HEK293 (cell line): ENCODE measurements at regions not wholly inside any gene's neighbourhood (a gene's known extent, or its start where the extent isn't known, plus 50 kb on each side); places are given as distances from the start of the nearest gene placed in this dataset.

Experiments used
- CTCF ChIP-seq: fragments of 450-650 bp; formaldehyde crosslinking; IDR thresholded peaks from 2 replicates; pipeline ENCODE4 v1.5.1; 2016; ENCODE audit warnings: missing biosample characterization, missing genetic modification characterization
- KLF1 ChIP-seq: fragments of 450-650 bp; formaldehyde crosslinking; IDR thresholded peaks from 2 replicates; pipeline ENCODE4 v1.5.1; 2016; ENCODE audit warnings: missing biosample characterization, missing genetic modification characterization
- ZBTB20 ChIP-seq: fragments of 450-650 bp; formaldehyde crosslinking; IDR thresholded peaks from 2 replicates; pipeline ENCODE4 v1.5.1; 2016; ENCODE audit warnings: missing biosample characterization, missing genetic modification characterization
- ZBTB7A ChIP-seq: fragments of 450-650 bp; formaldehyde crosslinking; IDR thresholded peaks from 2 replicates; pipeline ENCODE4 v1.5.1; 2016; ENCODE audit warnings: low read depth, missing biosample characterization, missing genetic modification characterization
- ZNF169 ChIP-seq: fragments of 450-650 bp; formaldehyde crosslinking; IDR thresholded peaks from 2 replicates; pipeline ENCODE4 v1.5.1; 2016; ENCODE audit warnings: missing biosample characterization, missing genetic modification characterization
- ZNF18 ChIP-seq: fragments of 450-650 bp; formaldehyde crosslinking; IDR thresholded peaks from 2 replicates; pipeline ENCODE4 v1.5.1; 2016; ENCODE audit warnings: missing biosample characterization, missing genetic modification characterization
- ZNF274 ChIP-seq, 2 experiments: fragments of 200-500 bp in 1 of 2; fragments of 450-650 bp in 1 of 2; sonication (Bioruptor generic) in 1 of 2; formaldehyde crosslinking in 1 of 2; IDR thresholded peaks; 2 replicates each; pipeline versions ENCODE4 v1.5.1 to v1.6.1; 2014 to 2016; ENCODE audit warnings: borderline replicate concordance in 1 of 2, inconsistent platforms in 1 of 2, low read length in 1 of 2, missing biosample characterization in 1 of 2, missing genetic modification characterization in 1 of 2
- ZNF404 ChIP-seq: fragments of 450-650 bp; formaldehyde crosslinking; IDR thresholded peaks from 2 replicates; pipeline ENCODE4 v1.5.1; 2017; ENCODE audit warnings: missing biosample characterization, missing genetic modification characterization
- ZNF510 ChIP-seq: fragments of 450-650 bp; formaldehyde crosslinking; IDR thresholded peaks from 2 replicates; pipeline ENCODE4 v1.5.1; 2018; ENCODE audit warnings: mild to moderate bottlenecking, missing genetic modification characterization, missing biosample characterization; ENCODE audit not compliant: insufficient replicate concordance
- ZNF549 ChIP-seq: fragments of 450-650 bp; IDR thresholded peaks from 2 replicates; pipeline ENCODE4 v1.5.1; 2018; ENCODE audit warnings: missing biosample characterization, missing genetic modification characterization, mild to moderate bottlenecking, inconsistent platforms, moderate library complexity
- ZNF639 ChIP-seq: fragments of 450-650 bp; formaldehyde crosslinking; IDR thresholded peaks from 2 replicates; pipeline ENCODE4 v1.5.1; 2016; ENCODE audit warnings: missing biosample characterization, missing genetic modification characterization
- TF ChIP-seq, protein P1 (sequence below): fragments of 450-650 bp; formaldehyde crosslinking; IDR thresholded peaks from 2 replicates; pipeline ENCODE4 v1.5.1; 2017; ENCODE audit warnings: missing biosample characterization, mild to moderate bottlenecking, missing genetic modification characterization, moderate library complexity
- TF ChIP-seq, protein P2 (sequence below): fragments of 450-650 bp; formaldehyde crosslinking; IDR thresholded peaks from 2 replicates; pipeline ENCODE4 v1.5.1; 2016; ENCODE audit warnings: missing biosample characterization, missing genetic modification characterization
- TF ChIP-seq, protein P3 (sequence below): fragments of 450-650 bp; formaldehyde crosslinking; IDR thresholded peaks from 2 replicates; pipeline ENCODE4 v1.5.1; 2016; ENCODE audit warnings: missing biosample characterization, missing genetic modification characterization

GRCh38 chr6:144413418-144413817 is 128.3 kb downstream of the UTRN start:
- TF ChIP-seq ZBTB7A (no peak), ZBTB20 (tag by site-specific recombination) (no peak), CTCF (no peak), ZNF404 (tag by site-specific recombination) (no peak), ZNF549 (tag by site-specific recombination) (no peak), ZNF274 (IDR thresholded peaks at IDR 0.05; ENCODE audit: low read length) (no peak), ZNF274 (tag by site-specific recombination; IDR thresholded peaks at IDR 0.05; ENCODE audit: borderline replicate concordance) (no peak), ZNF18 (no peak), KLF1 (tag by site-specific recombination) (peak; percentile 61; the same call in 1 of the 2 replicates), ZNF639 (tag by site-specific recombination) (no peak), ZNF510 (tag by site-specific recombination) (no peak), ZNF169 (tag by site-specific recombination) (no peak)
- TF ChIP-seq, protein P1, sequence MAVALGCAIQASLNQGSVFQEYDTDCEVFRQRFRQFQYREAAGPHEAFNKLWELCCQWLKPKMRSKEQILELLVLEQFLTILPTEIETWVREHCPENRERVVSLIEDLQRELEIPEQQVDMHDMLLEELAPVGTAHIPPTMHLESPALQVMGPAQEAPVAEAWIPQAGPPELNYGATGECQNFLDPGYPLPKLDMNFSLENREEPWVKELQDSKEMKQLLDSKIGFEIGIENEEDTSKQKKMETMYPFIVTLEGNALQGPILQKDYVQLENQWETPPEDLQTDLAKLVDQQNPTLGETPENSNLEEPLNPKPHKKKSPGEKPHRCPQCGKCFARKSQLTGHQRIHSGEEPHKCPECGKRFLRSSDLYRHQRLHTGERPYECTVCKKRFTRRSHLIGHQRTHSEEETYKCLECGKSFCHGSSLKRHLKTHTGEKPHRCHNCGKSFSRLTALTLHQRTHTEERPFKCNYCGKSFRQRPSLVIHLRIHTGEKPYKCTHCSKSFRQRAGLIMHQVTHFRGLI (tag by site-specific recombination) = no peak
- TF ChIP-seq, protein P2, sequence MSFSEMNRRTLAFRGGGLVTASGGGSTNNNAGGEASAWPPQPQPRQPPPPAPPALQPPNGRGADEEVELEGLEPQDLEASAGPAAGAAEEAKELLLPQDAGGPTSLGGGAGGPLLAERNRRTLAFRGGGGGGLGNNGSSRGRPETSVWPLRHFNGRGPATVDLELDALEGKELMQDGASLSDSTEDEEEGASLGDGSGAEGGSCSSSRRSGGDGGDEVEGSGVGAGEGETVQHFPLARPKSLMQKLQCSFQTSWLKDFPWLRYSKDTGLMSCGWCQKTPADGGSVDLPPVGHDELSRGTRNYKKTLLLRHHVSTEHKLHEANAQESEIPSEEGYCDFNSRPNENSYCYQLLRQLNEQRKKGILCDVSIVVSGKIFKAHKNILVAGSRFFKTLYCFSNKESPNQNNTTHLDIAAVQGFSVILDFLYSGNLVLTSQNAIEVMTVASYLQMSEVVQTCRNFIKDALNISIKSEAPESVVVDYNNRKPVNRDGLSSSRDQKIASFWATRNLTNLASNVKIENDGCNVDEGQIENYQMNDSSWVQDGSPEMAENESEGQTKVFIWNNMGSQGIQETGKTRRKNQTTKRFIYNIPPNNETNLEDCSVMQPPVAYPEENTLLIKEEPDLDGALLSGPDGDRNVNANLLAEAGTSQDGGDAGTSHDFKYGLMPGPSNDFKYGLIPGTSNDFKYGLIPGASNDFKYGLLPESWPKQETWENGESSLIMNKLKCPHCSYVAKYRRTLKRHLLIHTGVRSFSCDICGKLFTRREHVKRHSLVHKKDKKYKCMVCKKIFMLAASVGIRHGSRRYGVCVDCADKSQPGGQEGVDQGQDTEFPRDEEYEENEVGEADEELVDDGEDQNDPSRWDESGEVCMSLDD (tag by site-specific recombination) = no peak
- TF ChIP-seq, protein P3, sequence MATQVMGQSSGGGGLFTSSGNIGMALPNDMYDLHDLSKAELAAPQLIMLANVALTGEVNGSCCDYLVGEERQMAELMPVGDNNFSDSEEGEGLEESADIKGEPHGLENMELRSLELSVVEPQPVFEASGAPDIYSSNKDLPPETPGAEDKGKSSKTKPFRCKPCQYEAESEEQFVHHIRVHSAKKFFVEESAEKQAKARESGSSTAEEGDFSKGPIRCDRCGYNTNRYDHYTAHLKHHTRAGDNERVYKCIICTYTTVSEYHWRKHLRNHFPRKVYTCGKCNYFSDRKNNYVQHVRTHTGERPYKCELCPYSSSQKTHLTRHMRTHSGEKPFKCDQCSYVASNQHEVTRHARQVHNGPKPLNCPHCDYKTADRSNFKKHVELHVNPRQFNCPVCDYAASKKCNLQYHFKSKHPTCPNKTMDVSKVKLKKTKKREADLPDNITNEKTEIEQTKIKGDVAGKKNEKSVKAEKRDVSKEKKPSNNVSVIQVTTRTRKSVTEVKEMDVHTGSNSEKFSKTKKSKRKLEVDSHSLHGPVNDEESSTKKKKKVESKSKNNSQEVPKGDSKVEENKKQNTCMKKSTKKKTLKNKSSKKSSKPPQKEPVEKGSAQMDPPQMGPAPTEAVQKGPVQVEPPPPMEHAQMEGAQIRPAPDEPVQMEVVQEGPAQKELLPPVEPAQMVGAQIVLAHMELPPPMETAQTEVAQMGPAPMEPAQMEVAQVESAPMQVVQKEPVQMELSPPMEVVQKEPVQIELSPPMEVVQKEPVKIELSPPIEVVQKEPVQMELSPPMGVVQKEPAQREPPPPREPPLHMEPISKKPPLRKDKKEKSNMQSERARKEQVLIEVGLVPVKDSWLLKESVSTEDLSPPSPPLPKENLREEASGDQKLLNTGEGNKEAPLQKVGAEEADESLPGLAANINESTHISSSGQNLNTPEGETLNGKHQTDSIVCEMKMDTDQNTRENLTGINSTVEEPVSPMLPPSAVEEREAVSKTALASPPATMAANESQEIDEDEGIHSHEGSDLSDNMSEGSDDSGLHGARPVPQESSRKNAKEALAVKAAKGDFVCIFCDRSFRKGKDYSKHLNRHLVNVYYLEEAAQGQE (tag by site-specific recombination) = no peak
